ENCODE measurements at regions not wholly inside any gene's neighbourhood (a gene's known extent, or its start where the extent isn't known, plus 50 kb on each side); places are given as distances from the start of the nearest gene placed in this dataset.
"Not testable (repeated sequence)": the region's sequence is repeated elsewhere in the genome, so short reads cannot be mapped to it uniquely, and the experiment has no call there.

GRCh38 chr4:118410138-118410537 is 57.3 kb upstream of the PRSS12 start:
- DNase-seq (ENCODE audit: low read depth), result no peak
- H3K4me3 ChIP-seq (ENCODE audit: low read depth, low read length), result no peak overlapping the region
- TF ChIP-seq MYC (IDR thresholded peaks at IDR 0.05; ENCODE audit: low read depth, low read length) (no peak), POLR2A (IDR thresholded peaks at IDR 0.05; ENCODE audit: extremely low read depth, insufficient read length) (no peak)

GRCh38 chr4:118417325-118417724 is 64.5 kb upstream of the PRSS12 start:
- H3K4me3 ChIP-seq (ENCODE audit: low read depth, low read length), result peak overlapping the region; percentile 72
- DNase-seq (ENCODE audit: low read depth), result no peak
- TF ChIP-seq POLR2A (IDR thresholded peaks at IDR 0.05; ENCODE audit: extremely low read depth, insufficient read length) (no peak), CTCF (IDR thresholded peaks at IDR 0.05; ENCODE audit: low read depth, low read length) (no peak), MYC (IDR thresholded peaks at IDR 0.05; ENCODE audit: low read depth, low read length) (no peak), MAX (IDR thresholded peaks at IDR 0.05; ENCODE audit: low read depth, low read length) (no peak)

- DNase-seq (ENCODE audit: low read depth), result not testable (repeated sequence)
- 0 out of 2 replicates have a peak, but pooled peaks have one; percentile 6 for TF ChIP-seq MAX (IDR thresholded peaks at IDR 0.05; ENCODE audit: low read depth, low read length)
- peak overlapping the region; percentile 72 for H3K4me3 ChIP-seq (ENCODE audit: low read depth, low read length)
These were observed 65.0 kb upstream of the PRSS12 start for GRCh38 chr4:118417800-118418199.

GRCh38 chr4:118418396-118418795 is 65.6 kb upstream of the PRSS12 start:
- TF ChIP-seq MAX (IDR thresholded peaks at IDR 0.05; ENCODE audit: low read depth, low read length), result peak; percentile 87
- peak; percentile 75 for DNase-seq (ENCODE audit: low read depth)
- peak overlapping the region; percentile 73 for H3K4me3 ChIP-seq (ENCODE audit: low read depth, low read length)

GRCh38 chr4:118419626-118420025 is 66.8 kb upstream of the PRSS12 start:
- DNase-seq (ENCODE audit: low read depth), result peak; percentile 93
- peak overlapping the region; percentile 73 for H3K4me3 ChIP-seq (ENCODE audit: low read depth, low read length)
- TF ChIP-seq POLR2A (IDR thresholded peaks at IDR 0.05; ENCODE audit: extremely low read depth, insufficient read length), result peak; percentile 27

- H3K4me3 ChIP-seq (ENCODE audit: low read depth, low read length), result not testable (repeated sequence)
These were observed 71.3 kb upstream of the PRSS12 start for GRCh38 chr4:118424062-118424461.

GRCh38 chr4:118428881-118429280 is 76.1 kb upstream of the PRSS12 start:
- DNase-seq (ENCODE audit: low read depth), result not testable (repeated sequence)

More at GRCh38 chr4:118424062-118424461, 71.3 kb upstream of the PRSS12 start:
- DNase-seq (ENCODE audit: low read depth), result peak; percentile 86
- TF ChIP-seq CTCF (IDR thresholded peaks at IDR 0.05; ENCODE audit: low read depth, low read length), result peak; percentile 43

GRCh38 chr4:118432359-118432758 is 79.6 kb upstream of the PRSS12 start:
- not testable (repeated sequence) for H3K4me3 ChIP-seq (ENCODE audit: low read depth, low read length); DNase-seq (ENCODE audit: low read depth)

More at GRCh38 chr4:118428881-118429280, 76.1 kb upstream of the PRSS12 start:
- not testable (repeated sequence) for H3K4me3 ChIP-seq (ENCODE audit: low read depth, low read length)

GRCh38 chr4:118433612-118434375 is 81.0 kb upstream of the PRSS12 start:
- not testable (repeated sequence) for DNase-seq (ENCODE audit: low read depth); H3K4me3 ChIP-seq (ENCODE audit: low read depth, low read length)

- H3K4me3 ChIP-seq (ENCODE audit: low read depth, low read length); DNase-seq (ENCODE audit: low read depth): not testable (repeated sequence)
These were observed 82.6 kb upstream of the PRSS12 start for GRCh38 chr4:118435415-118435814.

GRCh38 chr4:118442115-118442837 is 89.5 kb upstream of the PRSS12 start:
- H3K4me3 ChIP-seq (ENCODE audit: low read depth, low read length); DNase-seq (ENCODE audit: low read depth): not testable (repeated sequence)

GRCh38 chr4:118447397-118447796 is 94.6 kb upstream of the PRSS12 start:
- not testable (repeated sequence) for H3K4me3 ChIP-seq (ENCODE audit: low read depth, low read length); DNase-seq (ENCODE audit: low read depth)

GRCh38 chr4:118454857-118455256 is 102.1 kb upstream of the PRSS12 start:
- DNase-seq (ENCODE audit: low read depth), result not testable (repeated sequence)

GRCh38 chr4:118461435-118461834 is 108.6 kb upstream of the PRSS12 start:
- not testable (repeated sequence) for DNase-seq (ENCODE audit: low read depth); H3K4me3 ChIP-seq (ENCODE audit: low read depth, low read length)

More at GRCh38 chr4:118454857-118455256, 102.1 kb upstream of the PRSS12 start:
- H3K4me3 ChIP-seq (ENCODE audit: low read depth, low read length), result not testable (repeated sequence)

GRCh38 chr4:118465831-118466230 is 113.0 kb upstream of the PRSS12 start:
- not testable (repeated sequence) for H3K4me3 ChIP-seq (ENCODE audit: low read depth, low read length); DNase-seq (ENCODE audit: low read depth)
